Mucosa of rectum (tissue), 2 donors: ENCODE measurements at regions not wholly inside any gene's neighbourhood (a gene's known extent, or its start where the extent isn't known, plus 50 kb on each side); places are given as distances from the start of the nearest gene placed in this dataset.

Experiments
- H3K27ac ChIP-seq, 2 donors: one replicate each; pipeline ENCODE4 v1.7.0; 2013; ENCODE audit warnings: inconsistent platforms in 2 of 2, low read depth in 2 of 2, low read length in 2 of 2
- H3K27me3 ChIP-seq, 2 donors: one replicate each; pipeline ENCODE4 v1.7.0; 2013; ENCODE audit warnings: low read length in 2 of 2; ENCODE audit not compliant: control insufficient read depth in 2 of 2, insufficient read depth in 2 of 2
- H3K36me3 ChIP-seq, 2 donors: one replicate each; pipeline ENCODE4 v1.7.0; 2013; ENCODE audit warnings: low read length in 2 of 2; ENCODE audit not compliant: control insufficient read depth in 2 of 2, insufficient read depth in 2 of 2
- H3K4me1 ChIP-seq, 2 donors: one replicate each; pipeline ENCODE4 v1.7.0; 2013; ENCODE audit warnings: low read length in 2 of 2, mild to moderate bottlenecking in 1 of 2; ENCODE audit not compliant: control insufficient read depth in 2 of 2, insufficient read depth in 2 of 2
- H3K4me3 ChIP-seq, 2 donors: one replicate each; pipeline ENCODE4 v1.7.0; 2013; ENCODE audit warnings: low read length in 2 of 2
- H3K9ac ChIP-seq, 2 donors: one replicate each; pipeline ENCODE4 v1.7.0; 2013; ENCODE audit warnings: low read length in 2 of 2, low read depth in 1 of 2, mild to moderate bottlenecking in 1 of 2
- H3K9me3 ChIP-seq, 2 donors: one replicate each; pipeline ENCODE4 v1.7.0; 2013; ENCODE audit warnings: low read length in 2 of 2; ENCODE audit not compliant: control insufficient read depth in 2 of 2
- donor health status: healthy.
- donor health status: Normal muscosa, but diverticular disease.

GRCh38 chr10:25707572-25707971 lies 226.5 kb upstream of the MYO3A start:
- no peaks in the 10 kb centered on the region for H3K27me3 ChIP-seq
- H3K4me3 ChIP-seq = no peak overlapping the region
- no peaks in the 10 kb centered on the region for H3K4me1 ChIP-seq
- no peak overlapping the region for H3K27ac ChIP-seq
- H3K9ac ChIP-seq = no peak overlapping the region
- no peaks in the 10 kb centered on the region for H3K36me3 ChIP-seq
- H3K9me3 ChIP-seq = no peaks in the 10 kb centered on the region

- no peaks in the 10 kb centered on the region for H3K36me3 ChIP-seq
- H3K27me3 ChIP-seq = no peaks in the 10 kb centered on the region
- H3K4me1 ChIP-seq = no peaks in the 10 kb centered on the region
- no peak overlapping the region for H3K4me3 ChIP-seq
- no peaks in the 10 kb centered on the region for H3K9me3 ChIP-seq
- H3K9ac ChIP-seq = no peak overlapping the region
- H3K27ac ChIP-seq = no peak overlapping the region
Measured at GRCh38 chr10:25707976-25708671, 225.9 kb upstream of the MYO3A start.

GRCh38 chr10:25713894-25714240 lies 220.2 kb upstream of the MYO3A start:
- Histone ChIP-seq H3K4me3 (no peak overlapping the region), H3K9ac (no peak overlapping the region), H3K36me3 (no peaks in the 10 kb centered on the region), H3K4me1 (no peaks in the 10 kb centered on the region), H3K27ac (no peak overlapping the region), H3K9me3 (no peaks in the 10 kb centered on the region), H3K27me3 (no peaks in the 10 kb centered on the region)

- H3K9ac ChIP-seq = no peak overlapping the region
- no peak overlapping the region for H3K4me3 ChIP-seq
- no peaks in the 10 kb centered on the region for H3K9me3 ChIP-seq
- no peak overlapping the region for H3K27ac ChIP-seq
- no peaks in the 10 kb centered on the region for H3K27me3 ChIP-seq
- no peaks in the 10 kb centered on the region for H3K36me3 ChIP-seq
- no peaks in the 10 kb centered on the region for H3K4me1 ChIP-seq
Measured at GRCh38 chr10:25724241-25724640, 209.8 kb upstream of the MYO3A start.

GRCh38 chr10:25725917-25726716 lies 207.9 kb upstream of the MYO3A start:
- H3K36me3 ChIP-seq = no peaks in the 10 kb centered on the region
- no peaks in the 10 kb centered on the region for H3K27me3 ChIP-seq
- H3K9ac ChIP-seq = no peak overlapping the region
- H3K4me1 ChIP-seq = no peaks in the 10 kb centered on the region
- H3K4me3 ChIP-seq = no peak overlapping the region
- H3K9me3 ChIP-seq = no peaks in the 10 kb centered on the region
- H3K27ac ChIP-seq = no peak overlapping the region

- H3K36me3 ChIP-seq = no peaks in the 10 kb centered on the region
- H3K9ac ChIP-seq = no peak overlapping the region
- H3K4me3 ChIP-seq = no peak overlapping the region
- H3K9me3 ChIP-seq = no peaks in the 10 kb centered on the region
- H3K27ac ChIP-seq = no peak overlapping the region
- no peaks in the 10 kb centered on the region for H3K27me3 ChIP-seq
- no peaks in the 10 kb centered on the region for H3K4me1 ChIP-seq
Measured at GRCh38 chr10:25738776-25739175, 195.3 kb upstream of the MYO3A start.

GRCh38 chr10:25743832-25744231 lies 190.2 kb upstream of the MYO3A start:
- Histone ChIP-seq H3K9me3 (no peaks in the 10 kb centered on the region), H3K36me3 (no peaks in the 10 kb centered on the region), H3K27me3 (no peaks in the 10 kb centered on the region), H3K9ac (no peak overlapping the region), H3K4me1 (no peaks in the 10 kb centered on the region), H3K4me3 (no peak overlapping the region), H3K27ac (no peak overlapping the region)

- H3K9ac ChIP-seq = no peak overlapping the region
- no peaks in the 10 kb centered on the region for H3K4me1 ChIP-seq
- H3K4me3 ChIP-seq = no peak overlapping the region
- H3K9me3 ChIP-seq = no peaks in the 10 kb centered on the region
- H3K27me3 ChIP-seq = no peaks in the 10 kb centered on the region
- no peaks in the 10 kb centered on the region for H3K36me3 ChIP-seq
- no peak overlapping the region for H3K27ac ChIP-seq
Measured at GRCh38 chr10:25744574-25744973, 189.5 kb upstream of the MYO3A start.

GRCh38 chr10:25745976-25746375 lies 188.1 kb upstream of the MYO3A start:
- Histone ChIP-seq H3K9ac (no peak overlapping the region), H3K9me3 (peaks cover 0 to 3% of the 10 kb centered on the region in 2 donors), H3K4me1 (no peaks in the 10 kb centered on the region), H3K27ac (no peak overlapping the region), H3K4me3 (no peak overlapping the region), H3K36me3 (no peaks in the 10 kb centered on the region), H3K27me3 (no peaks in the 10 kb centered on the region)

- Histone ChIP-seq H3K9ac (no peak overlapping the region), H3K4me3 (no peak overlapping the region), H3K36me3 (no peaks in the 10 kb centered on the region), H3K27ac (no peak overlapping the region), H3K27me3 (no peaks in the 10 kb centered on the region), H3K9me3 (peaks cover 0 to 3% of the 10 kb centered on the region in 2 donors), H3K4me1 (no peaks in the 10 kb centered on the region)
Measured at GRCh38 chr10:25747084-25747483, 186.9 kb upstream of the MYO3A start.
